H1 (cell line): ENCODE measurements at regions not wholly inside any gene's neighbourhood (a gene's known extent, or its start where the extent isn't known, plus 50 kb on each side); places are given as distances from the start of the nearest gene placed in this dataset.

Source experiments
- BACH1 ChIP-seq: IDR thresholded peaks from 2 replicates; pipeline ENCODE4 v1.6.1; 2012; ENCODE audit warnings: low read length, improper control_type of control experiment
- RFX5 ChIP-seq: IDR thresholded peaks from 2 replicates; pipeline ENCODE4 v1.6.1; 2011; ENCODE audit warnings: low read depth, low read length, improper control_type of control experiment, borderline replicate concordance
- TBP ChIP-seq: IDR thresholded peaks from 2 replicates; pipeline ENCODE4 v1.6.1; 2011; ENCODE audit warnings: low read depth, low read length, improper control_type of control experiment
- TCF12 ChIP-seq: IDR thresholded peaks from 2 replicates; pipeline ENCODE4 v1.6.1; 2011; ENCODE audit warnings: low read depth, mild to moderate bottlenecking, low read length
- ZNF274 ChIP-seq: IDR thresholded peaks from 2 replicates; pipeline ENCODE4 v1.7.0; 2012; ENCODE audit warnings: low read length, borderline replicate concordance; ENCODE audit errors: extremely low read depth

DNA sequence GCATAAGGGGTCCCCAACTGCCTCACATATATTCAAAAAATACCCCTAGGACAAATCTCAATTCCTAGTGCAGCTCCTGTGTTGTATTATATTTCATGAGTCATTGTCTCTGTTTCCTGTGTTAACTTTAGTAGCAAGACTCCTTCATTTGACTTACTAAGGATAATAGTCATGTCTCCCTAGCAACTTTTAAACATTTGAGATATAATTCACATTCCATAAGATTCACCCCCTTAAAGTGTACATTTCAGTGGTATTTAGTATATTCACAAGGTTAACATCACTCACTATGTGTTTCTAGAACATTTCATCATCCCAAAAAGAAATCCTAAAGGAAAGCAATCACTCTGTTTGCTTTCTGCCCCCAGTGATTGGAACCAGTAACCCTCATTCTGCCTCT is 121.3 kb upstream of the WNT7A start (continued):
- TF ChIP-seq RFX5 (no peak), ZNF274 (no peak), TCF12 (no peak), TBP (no peak), BACH1 (no peak)
